Panc1 (cell line): ENCODE measurements at regions not wholly inside any gene's neighbourhood (a gene's known extent, or its start where the extent isn't known, plus 50 kb on each side); places are given as distances from the start of the nearest gene placed in this dataset.

Experiments
- ATAC-seq: fragments of 200-7000 bp; cut with Tn5 transposase; 2 replicates; pipeline ENCODE4 v1.9.1; 2020; ENCODE audit warnings: mild to moderate bottlenecking, moderate library complexity
- BruUV-seq: library from RNA; stranded (reverse); fragments of 400-500 nt; replicated peaks from 2 replicates; lab custom pipeline; 2021; lab: Mats Ljungman, UMichigan
- CTCF ChIA-PET: fragments of 300-600 bp; sonication (Branson Sonifier 250); formaldehyde crosslinking; loops from one replicate; lab custom pipeline; 2022; ENCODE audit warnings: antibody characterized with exemption; lab: Charles Lee
- POLR2A ChIA-PET: fragments of 300-600 bp; sonication (Branson Sonifier 250); formaldehyde crosslinking; loops from one replicate; lab custom pipeline; 2022; ENCODE audit warnings: antibody characterized with exemption; lab: Charles Lee
- DNase-seq: peaks from one replicate; pipeline ENCODE4 v3.0.0-alpha.2; 2010; ENCODE audit warnings: low read depth, low spot score
- H3K27ac ChIP-seq: 2 replicates; pipeline ENCODE4 v1.5.1; 2011; ENCODE audit warnings: mild to moderate bottlenecking, low read length, inconsistent platforms
- H3K27me3 ChIP-seq: fragments of 200-500 bp; sonication (Bioruptor generic); 2 replicates; pipeline ENCODE4 v1.6.0; 2014; ENCODE audit warnings: low read length, inconsistent platforms; ENCODE audit not compliant: control insufficient read depth, insufficient read depth
- H3K36me3 ChIP-seq: fragments of 200-500 bp; sonication (Bioruptor generic); 2 replicates; pipeline ENCODE4 v1.5.1; 2014; ENCODE audit warnings: inconsistent platforms, mild to moderate bottlenecking, low read length, moderate library complexity; ENCODE audit not compliant: control insufficient read depth, insufficient read depth
- H3K4me1 ChIP-seq: 2 replicates; pipeline ENCODE4 v1.5.1; 2011; ENCODE audit warnings: inconsistent platforms, mild to moderate bottlenecking, low read length, moderate library complexity; ENCODE audit not compliant: control insufficient read depth, insufficient read depth
- H3K4me3 ChIP-seq, 2 experiments: 2 replicates each; pipeline ENCODE4 v1.5.1; 2011 to 2012; ENCODE audit warnings: low read depth in 2 of 2, low read length in 2 of 2, mild to moderate bottlenecking in 2 of 2, inconsistent platforms in 1 of 2, moderate library complexity in 1 of 2
- H3K9me3 ChIP-seq: fragments of 200-500 bp; sonication (Bioruptor generic); 2 replicates; pipeline ENCODE4 v1.5.1; 2014; ENCODE audit warnings: low read depth, mild to moderate bottlenecking, inconsistent platforms, low read length, moderate library complexity; ENCODE audit not compliant: control insufficient read depth, insufficient read depth
- CTCF ChIP-seq: fragments of 450-650 bp; IDR thresholded peaks from 2 replicates; pipeline ENCODE4 v1.5.1; 2017; ENCODE audit warnings: mild to moderate bottlenecking
- POLR2AphosphoS5 ChIP-seq: IDR thresholded peaks from 2 replicates; pipeline ENCODE4 v1.6.1; 2012; ENCODE audit warnings: mild to moderate bottlenecking, low read depth, low read length, moderate library complexity
- REST ChIP-seq, 2 experiments: IDR thresholded peaks; 2 replicates each; pipeline ENCODE4 v1.6.1; 2011 to 2012; ENCODE audit warnings: low read depth in 2 of 2, control low read depth in 1 of 2, low read length in 1 of 2, mild to moderate bottlenecking in 1 of 2, moderate library complexity in 1 of 2; ENCODE audit not compliant: insufficient read depth in 1 of 2
- SIN3A ChIP-seq: IDR thresholded peaks from 2 replicates; pipeline ENCODE4 v1.6.1; 2012; ENCODE audit warnings: low read depth, mild to moderate bottlenecking, low read length, moderate library complexity, borderline replicate concordance; ENCODE audit not compliant: insufficient read depth
- TCF7L2 ChIP-seq: IDR thresholded peaks from 2 replicates; pipeline ENCODE4 v1.6.1; 2011; ENCODE audit warnings: mild to moderate bottlenecking, low read depth, low read length, inconsistent platforms
- in situ Hi-C: cut with HindIII; loops from 2 replicates; pipeline ENCODE4 v1.10.0; 2016; ENCODE audit warnings: low sequenced_read_pairs, low pct_unique_long_range_greater_than_20kb
- intact Hi-C: fragments of 100-400 bp; cut with micrococcal nuclease; formaldehyde crosslinking; loops from one replicate; pipeline ENCODE4 v1.10.0; 2022; ENCODE audit not compliant: unreplicated experiment

GRCh38 chr17:83149029-83149725 lies 69.8 kb downstream of the METRNL start:
- Histone ChIP-seq H3K9me3 (no peaks in the 10 kb centered on the region), H3K27me3 (peaks cover 5% of the 10 kb centered on the region), H3K4me1 (peaks cover 12% of the 10 kb centered on the region), H3K4me3 (no peak overlapping the region), H3K27ac (no peak overlapping the region), H3K36me3 (no peaks in the 10 kb centered on the region)
- intact Hi-C loops (no loop called here), in situ Hi-C loops (no loop called here)
- ATAC-seq (no peak), DNase-seq (no peak)
- BruUV-seq, result no TSS peak
- CTCF ChIA-PET, result no interaction called here
- no peak for TF ChIP-seq POLR2AphosphoS5
- TF ChIP-seq TCF7L2, result no peak
- TF ChIP-seq REST (IDR thresholded peaks at IDR 0.05; ENCODE audit: insufficient read depth in 1 of 2, low read depth in 2 of 2, low read length in 1 of 2), result no peak
- no peak for TF ChIP-seq SIN3A
- TF ChIP-seq CTCF, result no peak
- POLR2A ChIA-PET, result no interaction called here

- Histone ChIP-seq H3K36me3 (no peaks in the 10 kb centered on the region), H3K27me3 (peaks cover 5% of the 10 kb centered on the region), H3K4me3 (no peak overlapping the region), H3K9me3 (no peaks in the 10 kb centered on the region), H3K4me1 (peaks cover 12% of the 10 kb centered on the region), H3K27ac (no peak overlapping the region)
- TF ChIP-seq POLR2AphosphoS5, result no peak
- no peak for TF ChIP-seq SIN3A
- no peak for TF ChIP-seq TCF7L2
- TF ChIP-seq CTCF, result no peak
- TF ChIP-seq REST (IDR thresholded peaks at IDR 0.05; ENCODE audit: insufficient read depth in 1 of 2, low read depth in 2 of 2, low read length in 1 of 2), result no peak
- DNase-seq (no peak), ATAC-seq (no peak)
- intact Hi-C loops (no loop called here), in situ Hi-C loops (no loop called here)
- ChIA-PET CTCF (no interaction called here), POLR2A (no interaction called here)
- no TSS peak for BruUV-seq
Observed at GRCh38 chr17:83149761-83150251, 70.4 kb downstream of the METRNL start.
